ENCODE measurements at regions not wholly inside any gene's neighbourhood (a gene's known extent, or its start where the extent isn't known, plus 50 kb on each side); places are given as distances from the start of the nearest gene placed in this dataset.

- no peak for DNase-seq
These were observed 313.7 kb upstream of the SMIM31 start for GRCh38 chr4:164440199-164440598.

GRCh38 chr4:164441109-164441508 lies 312.8 kb upstream of the SMIM31 start:
- no peak for DNase-seq

DNA sequence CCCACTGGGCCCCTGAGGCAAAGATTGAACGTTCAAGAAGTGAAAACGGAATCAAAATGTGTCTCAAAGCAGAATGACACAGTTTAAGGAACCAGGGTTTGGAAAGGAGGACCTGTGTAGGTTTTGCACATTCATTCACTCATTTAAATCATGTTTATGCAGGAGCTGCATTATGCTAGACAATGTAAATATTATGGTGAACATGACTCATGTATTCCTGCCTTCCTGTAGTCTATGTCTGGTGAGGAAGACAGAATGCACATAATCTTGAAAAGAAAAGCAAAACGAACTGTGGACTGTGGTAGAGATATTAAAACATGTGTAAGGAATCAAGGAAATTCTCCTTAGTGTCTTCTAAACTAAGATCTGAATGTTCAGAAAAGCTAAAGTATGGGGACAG lies 311.8 kb upstream of the SMIM31 start:
- no peak for DNase-seq

- no peak for DNase-seq
These were observed 307.4 kb upstream of the SMIM31 start for GRCh38 chr4:164446516-164446915.

DNA sequence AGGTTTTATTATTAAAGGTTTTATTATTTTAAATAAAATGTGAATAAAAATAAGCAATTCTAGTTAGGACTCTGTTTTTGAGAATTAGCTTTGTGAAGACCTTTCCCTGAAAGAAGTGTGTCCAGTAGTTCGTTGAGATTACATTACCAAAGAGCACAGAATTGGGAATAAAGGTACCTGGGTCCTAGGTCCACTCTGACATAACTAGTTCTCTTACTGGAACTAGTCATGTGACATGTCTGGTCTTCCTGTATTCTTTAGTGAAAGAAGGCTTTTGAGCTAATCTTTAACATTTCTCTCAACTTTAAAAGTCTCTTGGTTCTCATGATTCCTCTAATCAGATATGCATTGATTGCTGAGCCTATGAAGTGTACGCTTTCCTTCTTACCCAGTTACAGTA lies 292.0 kb upstream of the SMIM31 start:
- DNase-seq = no peak

DNA sequence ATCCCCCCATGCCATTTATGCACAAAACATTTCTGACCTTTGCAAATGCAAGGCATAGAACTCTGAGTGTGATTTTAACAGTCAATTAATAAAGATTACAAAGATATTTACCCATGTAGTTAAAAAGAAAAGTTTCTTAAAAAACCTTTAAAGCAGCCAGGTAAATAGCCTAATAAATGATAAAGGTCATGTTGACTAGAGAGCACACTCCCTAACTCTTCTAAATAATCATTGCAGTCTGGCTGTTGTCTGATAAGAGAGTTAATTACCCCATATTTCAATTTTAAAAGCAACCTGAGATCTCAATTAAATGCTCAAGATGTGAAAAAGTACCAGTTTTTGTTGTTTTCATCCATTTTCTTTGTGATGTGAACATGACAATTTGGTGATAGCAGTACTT lies 291.5 kb upstream of the SMIM31 start:
- no peak for DNase-seq

GRCh38 chr4:164464313-164464712 lies 289.6 kb upstream of the SMIM31 start:
- no peak for DNase-seq

DNA sequence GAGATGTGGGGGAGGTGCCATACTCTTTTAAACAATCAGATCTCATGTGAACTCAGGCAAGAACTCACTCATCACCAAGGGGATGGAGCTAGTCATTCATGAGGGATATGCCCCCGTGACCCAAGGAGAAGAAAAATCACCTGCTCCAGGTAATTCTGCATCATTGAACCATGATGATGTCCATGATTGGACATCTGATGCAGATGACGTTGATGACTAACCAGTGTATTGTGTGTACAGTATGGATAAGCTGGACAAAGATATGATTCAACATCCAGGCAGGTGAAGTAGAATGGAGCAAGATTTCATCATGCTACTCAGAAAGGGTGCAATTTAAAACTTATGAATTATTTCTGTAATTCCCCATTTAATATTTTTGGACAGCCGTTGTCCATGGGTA lies 286.4 kb upstream of the SMIM31 start:
- no peak for DNase-seq

GRCh38 chr4:164481306-164482091 lies 272.4 kb upstream of the SMIM31 start:
- no peak for DNase-seq

- no peak for DNase-seq
These were observed 271.9 kb upstream of the SMIM31 start for GRCh38 chr4:164482092-164482404.

DNA sequence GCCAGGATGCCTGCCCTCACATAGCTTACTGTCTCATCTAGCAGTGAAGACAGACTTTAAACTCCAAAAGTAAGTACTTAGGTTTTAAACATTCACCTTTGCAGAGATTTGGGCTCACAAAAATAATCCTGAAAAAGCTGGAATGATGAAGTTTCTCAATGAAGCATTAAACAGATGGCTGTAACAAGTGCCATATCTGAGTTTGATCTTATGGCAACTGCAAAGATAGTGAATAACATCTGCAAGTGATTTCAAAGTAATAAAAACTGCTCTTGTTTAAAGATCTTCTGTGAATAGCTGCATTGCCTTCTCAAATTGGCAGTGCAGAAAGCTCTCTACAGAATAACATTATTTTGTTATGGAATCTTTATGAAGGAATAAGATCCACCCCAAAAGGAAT lies 271.2 kb upstream of the SMIM31 start:
- DNase-seq = no peak

DNA sequence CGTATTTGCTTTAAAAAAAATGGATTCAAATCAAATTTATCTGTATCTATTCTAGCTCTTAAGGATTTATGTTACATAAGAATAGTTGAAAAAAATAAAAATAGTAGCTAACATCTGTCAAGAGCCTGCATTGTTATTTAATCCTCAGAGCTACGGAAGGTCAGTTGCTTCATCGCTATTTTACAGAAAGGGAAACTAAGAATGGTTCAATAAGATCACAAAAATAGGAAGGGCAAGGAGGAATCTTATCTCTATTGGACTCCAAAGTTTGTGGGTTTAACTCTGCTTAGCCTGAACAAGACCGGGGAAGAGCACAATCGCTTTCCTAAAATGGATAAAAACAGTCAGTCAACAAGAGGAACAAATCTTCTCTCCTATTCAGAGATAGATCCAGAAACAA lies 270.2 kb upstream of the SMIM31 start:
- no peak for DNase-seq

GRCh38 chr4:164484551-164484950 lies 269.4 kb upstream of the SMIM31 start:
- no peak for DNase-seq

DNA sequence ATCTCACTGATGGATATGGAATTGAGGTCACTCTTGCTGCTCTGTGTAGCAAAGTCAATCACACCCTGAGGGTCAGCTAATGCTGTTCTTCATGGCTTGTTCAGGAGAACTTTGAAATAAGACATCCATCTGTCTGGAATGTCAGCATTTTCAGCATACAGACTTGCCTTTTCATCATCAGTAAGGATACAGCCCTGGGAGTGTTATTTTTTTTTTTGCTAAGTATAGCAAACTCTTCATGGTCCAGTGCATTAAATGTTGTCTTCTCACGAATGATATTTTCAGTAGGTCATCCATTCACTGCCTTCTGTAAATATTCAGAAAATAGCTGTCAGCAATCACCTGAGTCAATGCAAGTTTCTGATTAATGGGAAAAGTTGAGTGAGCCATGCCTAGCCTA lies 268.8 kb upstream of the SMIM31 start:
- DNase-seq = no peak

DNA sequence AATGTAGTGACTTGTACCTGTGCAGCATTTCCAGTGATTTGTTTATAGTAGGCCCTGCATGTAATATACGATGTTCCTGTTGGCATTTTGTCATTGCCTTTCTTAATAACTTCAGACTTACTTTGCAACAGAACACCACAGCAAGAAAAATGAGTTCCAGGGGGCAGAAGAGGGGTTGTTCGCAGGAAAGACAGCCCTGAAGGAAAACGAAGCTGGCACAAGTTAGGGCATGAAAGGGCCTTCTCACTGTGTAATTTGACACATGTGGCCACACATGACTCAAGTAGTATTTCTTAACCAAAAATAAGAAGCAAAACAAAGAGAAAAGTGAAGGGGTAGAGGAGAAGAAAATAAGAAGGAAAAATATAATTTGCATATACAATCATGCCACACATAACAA lies 265.8 kb upstream of the SMIM31 start:
- DNase-seq = no peak

DNA sequence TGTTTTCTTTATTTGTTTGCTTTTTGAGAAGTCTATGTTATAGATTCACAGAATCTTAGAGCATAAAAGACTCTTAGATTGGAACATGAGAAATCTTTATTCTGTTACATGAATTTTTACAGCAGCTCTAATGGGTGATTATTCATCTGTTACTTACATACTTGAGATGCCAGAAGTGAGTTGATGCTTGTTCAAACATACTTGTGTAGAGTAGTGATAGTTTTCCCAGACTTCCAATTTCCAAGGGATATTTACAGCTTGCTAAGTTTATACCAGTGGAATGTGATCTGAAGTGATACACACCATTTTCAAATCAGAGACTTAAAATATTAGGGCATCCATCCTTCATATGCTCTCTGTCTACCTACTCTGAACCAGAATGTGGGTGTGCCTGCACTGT lies 252.9 kb upstream of the SMIM31 start:
- DNase-seq = no peak

GRCh38 chr4:164503874-164504273 lies 250.1 kb upstream of the SMIM31 start:
- DNase-seq = no peak

DNA sequence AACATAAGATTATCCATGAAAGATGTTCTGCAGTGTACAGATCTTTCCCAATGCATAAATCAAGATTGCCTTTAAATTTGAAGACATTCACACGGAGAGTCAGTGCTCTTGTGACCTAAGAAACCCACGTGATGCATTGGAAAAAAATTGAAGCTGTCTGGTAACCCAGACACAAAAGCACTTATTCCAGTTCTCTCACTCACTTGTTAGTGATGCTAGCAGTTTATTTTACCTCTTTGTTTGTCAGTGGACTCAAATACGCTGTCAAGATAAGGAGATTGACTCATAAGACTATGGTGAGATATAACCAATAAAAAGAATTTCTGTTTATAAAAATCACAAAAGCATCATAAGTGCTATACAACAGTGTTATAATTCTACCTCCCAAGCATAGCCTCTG lies 245.8 kb upstream of the SMIM31 start:
- DNase-seq = no peak

DNA sequence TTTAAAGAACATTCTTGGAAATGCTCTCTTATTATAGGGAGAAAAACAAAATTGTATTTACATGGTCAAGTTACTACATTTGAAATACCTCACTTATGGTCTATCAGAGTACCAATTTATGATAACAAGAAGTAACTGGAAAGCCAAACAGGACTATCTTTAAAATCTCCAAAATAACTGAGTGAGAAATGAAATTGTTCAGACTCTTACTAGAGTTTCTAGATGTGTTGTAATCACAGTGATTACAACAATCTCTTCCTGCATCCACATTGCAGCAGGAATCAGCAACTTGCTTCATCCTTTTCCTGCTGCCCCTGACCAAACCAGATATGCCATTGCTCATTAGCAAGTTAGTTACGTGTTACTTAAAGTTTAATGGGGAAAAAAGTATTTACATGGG lies 245.2 kb upstream of the SMIM31 start:
- DNase-seq = no peak

GRCh38 chr4:164509951-164510350 lies 244.0 kb upstream of the SMIM31 start:
- DNase-seq = no peak

- no peak for DNase-seq
These were observed 241.8 kb upstream of the SMIM31 start for GRCh38 chr4:164512124-164512523.

GRCh38 chr4:164514765-164515164 lies 239.2 kb upstream of the SMIM31 start:
- no peak for DNase-seq

GRCh38 chr4:164524789-164525188 lies 229.1 kb upstream of the SMIM31 start:
- no peak for DNase-seq

DNA sequence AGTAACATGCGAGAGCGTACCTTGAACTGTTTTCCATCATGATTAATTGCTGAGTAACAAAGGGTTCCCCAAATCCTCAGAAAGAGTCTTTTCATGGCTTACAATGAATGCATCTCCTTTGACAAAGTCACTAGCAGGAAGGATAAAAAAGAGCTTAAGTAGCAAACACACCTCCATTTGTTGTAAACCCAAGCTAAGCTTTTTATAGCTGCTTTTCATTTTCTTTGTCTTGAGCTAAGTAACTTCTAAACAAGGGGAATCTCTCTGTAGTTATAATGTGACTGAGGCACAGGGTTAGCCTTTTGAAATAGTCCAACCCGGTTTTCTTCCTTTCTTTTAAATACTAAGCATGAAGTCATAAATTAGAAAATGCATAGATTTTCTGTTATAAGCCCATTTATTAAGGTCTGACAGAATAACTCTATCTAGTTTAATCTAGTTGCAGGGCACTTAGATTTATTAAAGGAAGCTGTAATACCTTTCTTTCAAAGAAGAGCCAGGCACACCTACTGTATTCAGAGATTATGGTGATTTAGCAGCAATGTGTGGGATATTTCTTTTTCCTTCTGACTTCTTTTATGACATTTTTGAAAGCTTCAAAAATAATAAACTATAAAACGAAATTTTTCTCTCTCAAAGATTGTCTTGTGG lies 226.9 kb upstream of the SMIM31 start:
- DNase-seq = no peak

GRCh38 chr4:164529058-164529457 lies 224.9 kb upstream of the SMIM31 start:
- DNase-seq = no peak

All from effector CD4-positive, alpha-beta T cell (primary cell).